ENCODE measurements at regions not wholly inside any gene's neighbourhood (a gene's known extent, or its start where the extent isn't known, plus 50 kb on each side); places are given as distances from the start of the nearest gene placed in this dataset.

GRCh38 chr6:103277936-103278335, 1581.8 kb downstream of the HACE1 start:
- H3K27ac ChIP-seq (replicated peaks in 1 of 4), result no peak overlapping the region
- intact Hi-C loops (cut with DNase I), result no loop called here
- no peak overlapping the region for H3K4me3 ChIP-seq
- TF ChIP-seq POLR2A (IDR thresholded peaks at IDR 0.05; ENCODE audit: low read depth), result no peak
- TF ChIP-seq EP300 (IDR thresholded peaks at IDR 0.05), result no peak
- no peak for TF ChIP-seq POLR2AphosphoS5 (IDR thresholded peaks at IDR 0.05)
- TF ChIP-seq CTCF (IDR thresholded peaks at IDR 0.05), result no peak
- DNase-seq (ENCODE audit: extremely low spot score), result no peak
- 75% methylated on average over 1 of the region's 1 CpG for WGBS
- H3K27me3 ChIP-seq, result no peaks in the 10 kb centered on the region
- no peaks in the 10 kb centered on the region for H3K9me3 ChIP-seq
- H3K36me3 ChIP-seq, result no peaks in the 10 kb centered on the region
- no peaks in the 10 kb centered on the region for H3K4me1 ChIP-seq

GRCh38 chr6:103273048-103273447, 1586.7 kb downstream of the HACE1 start:
- 55% methylated on average over 1 of the region's 1 CpG for WGBS

GRCh38 chr6:103269581-103269980, 1590.1 kb downstream of the HACE1 start:
- 40% methylated on average over 2 of the region's 2 CpGs for WGBS

More at GRCh38 chr6:103273048-103273447, 1586.7 kb downstream of the HACE1 start:
- Histone ChIP-seq H3K36me3 (no peaks in the 10 kb centered on the region), H3K4me1 (no peaks in the 10 kb centered on the region), H3K4me3 (no peak overlapping the region), H3K9me3 (no peaks in the 10 kb centered on the region), H3K27me3 (no peaks in the 10 kb centered on the region), H3K27ac (replicated peaks in 1 of 4) (no peak overlapping the region)
- no peak for TF ChIP-seq EP300 (IDR thresholded peaks at IDR 0.05)
- TF ChIP-seq POLR2AphosphoS5 (IDR thresholded peaks at IDR 0.05), result no peak
- no peak for DNase-seq (ENCODE audit: extremely low spot score)
- intact Hi-C loops (cut with DNase I), result no loop called here

GRCh38 chr6:103268335-103268734, 1591.4 kb downstream of the HACE1 start:
- DNase-seq (ENCODE audit: extremely low spot score), result no peak
- no peaks in the 10 kb centered on the region for H3K27me3 ChIP-seq
- no peaks in the 10 kb centered on the region for H3K36me3 ChIP-seq
- H3K4me1 ChIP-seq, result no peaks in the 10 kb centered on the region
- no peaks in the 10 kb centered on the region for H3K9me3 ChIP-seq
- intact Hi-C loops (cut with DNase I), result no loop called here
- no peak overlapping the region for H3K27ac ChIP-seq (replicated peaks in 1 of 4)
- H3K4me3 ChIP-seq, result no peak overlapping the region
- TF ChIP-seq EP300 (IDR thresholded peaks at IDR 0.05) (no peak), POLR2A (IDR thresholded peaks at IDR 0.05; ENCODE audit: low read depth) (no peak), CTCF (IDR thresholded peaks at IDR 0.05) (no peak), POLR2AphosphoS5 (IDR thresholded peaks at IDR 0.05) (no peak)
- WGBS, result 55% methylated on average over 2 of the region's 2 CpGs

More at GRCh38 chr6:103269581-103269980, 1590.1 kb downstream of the HACE1 start:
- no peak overlapping the region for H3K27ac ChIP-seq (replicated peaks in 1 of 4)
- no peaks in the 10 kb centered on the region for H3K27me3 ChIP-seq
- no peaks in the 10 kb centered on the region for H3K36me3 ChIP-seq
- H3K9me3 ChIP-seq, result no peaks in the 10 kb centered on the region
- H3K4me1 ChIP-seq, result no peaks in the 10 kb centered on the region
- TF ChIP-seq CTCF (IDR thresholded peaks at IDR 0.05) (no peak), POLR2A (IDR thresholded peaks at IDR 0.05; ENCODE audit: low read depth) (no peak), POLR2AphosphoS5 (IDR thresholded peaks at IDR 0.05) (no peak), EP300 (IDR thresholded peaks at IDR 0.05) (no peak)
- H3K4me3 ChIP-seq, result no peak overlapping the region
- intact Hi-C loops (cut with DNase I), result no loop called here
- no peak for DNase-seq (ENCODE audit: extremely low spot score)

GRCh38 chr6:103264020-103264419, 1595.7 kb downstream of the HACE1 start:
- H3K27me3 ChIP-seq, result no peaks in the 10 kb centered on the region
- TF ChIP-seq POLR2A (IDR thresholded peaks at IDR 0.05; ENCODE audit: low read depth) (no peak), CTCF (IDR thresholded peaks at IDR 0.05) (no peak), POLR2AphosphoS5 (IDR thresholded peaks at IDR 0.05) (no peak), EP300 (IDR thresholded peaks at IDR 0.05) (no peak)
- no peak overlapping the region for H3K27ac ChIP-seq (replicated peaks in 1 of 4)
- H3K36me3 ChIP-seq, result no peaks in the 10 kb centered on the region
- WGBS, result 83% methylated on average over 9 of the region's 9 CpGs
- H3K9me3 ChIP-seq, result no peaks in the 10 kb centered on the region
- no peak overlapping the region for H3K4me3 ChIP-seq
- no peak for DNase-seq (ENCODE audit: extremely low spot score)
- H3K4me1 ChIP-seq, result no peaks in the 10 kb centered on the region
- intact Hi-C loops (cut with DNase I), result no loop called here

Measured in esophagus muscularis mucosa (tissue), 4 donors.